Muscle layer of duodenum (tissue), 2 donors: ENCODE measurements at regions not wholly inside any gene's neighbourhood (a gene's known extent, or its start where the extent isn't known, plus 50 kb on each side); places are given as distances from the start of the nearest gene placed in this dataset.

Source experiments
- H3K27ac ChIP-seq: one replicate; pipeline ENCODE4 v1.7.0; 2013; ENCODE audit warnings: mild to moderate bottlenecking, low read length
- H3K27me3 ChIP-seq: one replicate; pipeline ENCODE4 v1.7.0; 2013; ENCODE audit warnings: low read depth, mild to moderate bottlenecking, control low read depth, low read length
- H3K36me3 ChIP-seq, 2 donors: one replicate each; pipeline ENCODE4 v1.7.0; 2013; ENCODE audit warnings: low read length in 2 of 2, control low read depth in 1 of 2, mild to moderate bottlenecking in 1 of 2; ENCODE audit not compliant: insufficient read depth in 2 of 2, control insufficient read depth in 1 of 2
- H3K4me1 ChIP-seq, 2 donors: one replicate each; pipeline ENCODE4 v1.7.0; 2013; ENCODE audit warnings: low read length in 2 of 2, mild to moderate bottlenecking in 2 of 2, control low read depth in 1 of 2, moderate library complexity in 1 of 2; ENCODE audit not compliant: insufficient read depth in 2 of 2, control insufficient read depth in 1 of 2
- H3K4me3 ChIP-seq, 2 donors: one replicate each; pipeline ENCODE4 v1.7.0; 2013; ENCODE audit warnings: low read length in 2 of 2, low read depth in 1 of 2, mild to moderate bottlenecking in 1 of 2
- H3K9me3 ChIP-seq, 2 donors: one replicate each; pipeline ENCODE4 v1.7.0; 2013; ENCODE audit warnings: low read length in 2 of 2, control low read depth in 1 of 2, mild to moderate bottlenecking in 1 of 2; ENCODE audit not compliant: control insufficient read depth in 1 of 2
- donor health status: healthy.

DNA sequence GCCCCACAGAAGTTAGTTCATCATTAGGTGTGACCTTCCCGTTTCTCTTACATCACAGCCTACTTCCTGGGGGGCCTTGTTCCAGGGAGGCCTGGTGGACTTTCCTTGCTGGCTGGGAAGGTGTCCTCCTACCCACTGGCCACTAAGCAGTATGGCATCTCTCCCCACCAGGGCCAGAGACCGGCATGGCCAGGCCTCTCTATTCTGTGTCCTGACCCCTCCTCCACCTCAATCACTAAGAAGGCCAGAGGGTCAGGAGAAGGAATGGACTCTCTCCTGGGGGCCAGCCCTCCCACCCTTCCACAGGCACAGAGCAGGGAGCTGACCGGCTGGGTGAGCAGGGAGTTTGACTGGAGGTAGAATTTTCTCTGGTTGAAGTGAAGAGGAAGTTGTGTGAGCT is 81.9 kb downstream of the PJA1 start:
- no peak overlapping the region for H3K27ac ChIP-seq
- H3K27me3 ChIP-seq, result no peaks in the 10 kb centered on the region
- H3K4me1 ChIP-seq, result peaks cover 0 to 3% of the 10 kb centered on the region in 2 donors
- no peaks in the 10 kb centered on the region for H3K36me3 ChIP-seq
- H3K4me3 ChIP-seq, result no peak overlapping the region
- no peaks in the 10 kb centered on the region for H3K9me3 ChIP-seq

DNA sequence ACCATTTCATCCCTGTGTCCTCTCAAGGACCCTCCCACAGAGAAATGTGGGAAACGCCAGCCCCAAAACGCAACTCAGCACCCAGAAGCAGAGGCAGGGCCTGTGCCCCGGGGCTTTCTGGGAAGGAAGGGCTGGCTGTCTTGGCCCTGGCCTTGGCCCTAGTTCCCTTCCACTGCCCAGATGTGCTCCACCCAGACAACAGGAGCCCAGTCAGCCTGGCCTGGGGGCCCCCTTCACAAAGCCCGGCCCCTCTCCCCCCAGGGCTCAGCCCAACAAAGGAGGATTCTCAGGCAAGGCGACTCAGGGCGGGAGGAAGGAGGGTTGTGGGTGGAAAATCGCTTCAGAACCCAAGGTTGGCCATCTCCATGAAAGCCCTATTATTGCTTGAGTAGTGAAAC is 82.5 kb downstream of the PJA1 start:
- H3K27me3 ChIP-seq, result no peaks in the 10 kb centered on the region
- peaks cover 0 to 3% of the 10 kb centered on the region in 2 donors for H3K4me1 ChIP-seq
- no peak overlapping the region for H3K4me3 ChIP-seq
- no peaks in the 10 kb centered on the region for H3K9me3 ChIP-seq
- no peaks in the 10 kb centered on the region for H3K36me3 ChIP-seq
- no peak overlapping the region for H3K27ac ChIP-seq

DNA sequence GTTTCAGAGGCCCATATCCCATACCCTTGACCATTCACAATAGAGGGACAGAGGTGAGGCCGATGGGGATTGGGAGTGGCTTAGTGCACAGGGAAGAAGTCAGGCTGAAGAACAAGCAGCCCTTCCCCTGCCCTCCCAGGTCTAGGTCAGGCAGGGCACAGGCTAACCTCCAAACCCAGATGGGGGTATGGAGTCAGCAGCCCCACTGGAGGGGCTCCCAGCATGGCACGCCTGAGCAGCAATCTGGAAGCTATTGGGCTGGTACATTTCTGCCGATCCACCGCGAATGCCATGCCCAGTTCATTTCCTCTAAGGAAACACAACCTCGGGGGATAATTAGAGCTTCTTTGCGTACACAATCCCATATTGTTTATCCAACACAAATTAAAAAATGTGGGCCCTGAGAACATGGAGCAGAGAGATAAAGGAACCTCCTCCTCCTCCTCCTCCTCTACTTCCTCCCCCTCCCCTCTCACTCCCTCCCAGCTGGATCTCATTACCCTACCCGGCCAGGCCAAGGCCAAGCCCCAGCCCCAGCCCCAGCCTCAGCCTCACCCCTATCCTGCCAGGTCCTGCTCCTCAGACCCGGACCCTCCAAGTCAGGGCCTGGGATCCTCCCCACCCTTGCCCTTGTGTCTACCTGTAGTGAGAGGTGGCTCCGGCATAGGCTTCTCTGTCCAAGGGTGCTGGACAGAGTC is 83.0 kb downstream of the PJA1 start:
- H3K27me3 ChIP-seq, result no peaks in the 10 kb centered on the region
- no peak overlapping the region for H3K4me3 ChIP-seq
- peaks cover 0 to 3% of the 10 kb centered on the region in 2 donors for H3K4me1 ChIP-seq
- no peaks in the 10 kb centered on the region for H3K9me3 ChIP-seq
- H3K27ac ChIP-seq, result no peak overlapping the region
- no peaks in the 10 kb centered on the region for H3K36me3 ChIP-seq

DNA sequence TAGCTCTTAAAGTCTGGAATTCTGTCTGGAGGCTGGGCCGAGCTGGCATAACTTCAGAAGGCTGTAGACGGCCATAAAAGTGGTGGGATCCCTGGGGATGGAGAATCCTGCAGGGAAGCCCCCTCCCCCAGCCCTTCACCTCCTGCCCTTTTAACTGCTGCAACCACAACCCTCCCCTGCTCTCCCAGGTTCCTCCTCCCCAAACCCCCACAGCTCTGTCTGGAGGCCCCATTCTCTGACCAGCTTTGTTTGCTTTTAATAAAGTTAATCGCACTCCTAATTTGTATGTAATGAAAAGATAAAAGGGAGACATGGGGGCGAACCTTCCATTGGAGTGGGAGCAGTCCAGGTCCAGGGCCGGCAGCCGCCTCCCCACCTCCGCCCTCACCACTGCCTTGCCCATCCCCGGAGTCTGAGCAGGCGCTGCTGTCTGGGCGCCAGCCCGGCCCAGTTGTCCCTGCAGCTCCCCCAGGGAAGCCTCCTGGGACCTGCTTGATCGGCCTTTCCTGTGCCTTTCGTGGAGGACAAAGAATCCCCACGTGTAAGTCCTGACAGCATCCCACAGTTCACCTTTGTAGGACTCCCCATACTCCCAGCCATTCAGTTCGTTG is 84.3 kb downstream of the PJA1 start:
- Histone ChIP-seq H3K27ac (no peak overlapping the region), H3K27me3 (no peaks in the 10 kb centered on the region), H3K9me3 (no peaks in the 10 kb centered on the region), H3K4me1 (peaks cover 0 to 3% of the 10 kb centered on the region in 2 donors), H3K36me3 (no peaks in the 10 kb centered on the region), H3K4me3 (no peak overlapping the region)

DNA sequence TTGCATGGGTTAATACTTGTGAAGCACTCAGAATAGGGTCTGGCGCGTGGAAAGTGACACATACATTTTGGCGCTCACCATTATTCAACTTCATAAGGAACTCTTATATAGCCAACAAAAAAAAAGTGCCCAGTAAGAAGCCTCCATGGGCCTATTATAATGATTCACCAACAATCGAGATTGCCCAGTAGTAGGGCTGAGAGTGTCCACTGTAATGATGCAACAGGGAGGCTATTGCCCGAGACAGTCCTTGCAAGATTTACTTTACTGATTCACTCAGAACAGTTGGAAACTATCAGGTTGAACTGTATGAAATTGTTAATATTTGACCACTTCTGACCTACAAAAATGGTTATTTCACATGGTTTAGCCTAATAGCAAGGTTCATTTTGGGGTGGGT is 86.0 kb downstream of the PJA1 start:
- Histone ChIP-seq H3K27ac (no peak overlapping the region), H3K4me1 (peaks cover 0 to 3% of the 10 kb centered on the region in 2 donors), H3K9me3 (no peaks in the 10 kb centered on the region), H3K36me3 (no peaks in the 10 kb centered on the region), H3K27me3 (no peaks in the 10 kb centered on the region), H3K4me3 (no peak overlapping the region)

DNA sequence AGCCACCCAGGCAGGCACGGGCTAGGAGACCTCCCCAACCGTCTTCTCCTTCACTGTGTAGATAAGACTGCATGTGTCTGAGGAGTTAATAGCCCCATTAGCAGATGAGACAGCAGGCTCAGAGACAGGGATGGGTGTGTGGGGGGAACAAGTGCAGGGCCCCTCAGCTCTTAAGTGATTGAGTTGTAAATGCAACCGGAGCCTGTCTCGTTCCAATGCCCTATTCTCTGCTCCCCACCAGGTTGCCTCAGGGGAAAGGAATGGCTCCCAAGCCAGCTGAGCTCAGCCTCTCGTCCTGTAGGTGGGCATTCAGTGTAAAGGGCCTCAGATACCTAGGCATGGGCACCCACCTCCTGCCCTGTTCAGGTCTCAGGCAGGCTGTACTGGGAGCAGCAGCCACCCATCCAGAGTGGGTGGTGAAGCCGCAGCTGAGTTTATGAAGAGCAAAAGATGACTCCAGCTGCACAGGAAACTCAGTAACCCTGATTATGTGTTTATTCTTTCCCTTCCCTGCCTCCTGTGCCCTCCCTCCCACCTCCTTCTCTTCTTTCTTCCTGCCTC is 87.3 kb downstream of the PJA1 start:
- Histone ChIP-seq H3K36me3 (no peaks in the 10 kb centered on the region), H3K9me3 (no peaks in the 10 kb centered on the region), H3K4me3 (no peak overlapping the region), H3K27me3 (no peaks in the 10 kb centered on the region), H3K27ac (no peak overlapping the region), H3K4me1 (peaks cover 0 to 3% of the 10 kb centered on the region in 2 donors)

DNA sequence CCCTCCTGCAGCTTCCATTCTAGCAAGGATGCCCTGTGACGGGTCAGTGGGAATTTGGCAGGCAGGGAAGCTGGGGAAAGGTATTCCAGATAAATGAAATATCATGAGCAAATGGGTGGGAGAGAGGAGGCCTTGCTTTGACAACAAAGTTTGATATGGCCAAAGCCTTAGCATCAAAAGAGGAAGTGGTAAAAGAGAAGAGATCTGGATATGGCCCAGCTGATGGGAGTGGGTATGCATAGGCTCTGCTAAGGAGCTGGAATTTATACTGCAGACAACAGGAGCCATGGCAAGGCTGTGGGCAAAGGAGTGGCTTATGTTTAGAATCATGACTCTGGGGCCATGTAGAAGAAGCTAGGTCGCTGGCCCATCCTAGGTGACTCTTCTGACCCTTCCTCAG is 89.2 kb downstream of the PJA1 start:
- Histone ChIP-seq H3K27me3 (no peaks in the 10 kb centered on the region), H3K27ac (no peak overlapping the region), H3K9me3 (no peaks in the 10 kb centered on the region), H3K4me1 (peaks cover 0 to 6% of the 10 kb centered on the region in 2 donors), H3K36me3 (no peaks in the 10 kb centered on the region), H3K4me3 (no peak overlapping the region)

DNA sequence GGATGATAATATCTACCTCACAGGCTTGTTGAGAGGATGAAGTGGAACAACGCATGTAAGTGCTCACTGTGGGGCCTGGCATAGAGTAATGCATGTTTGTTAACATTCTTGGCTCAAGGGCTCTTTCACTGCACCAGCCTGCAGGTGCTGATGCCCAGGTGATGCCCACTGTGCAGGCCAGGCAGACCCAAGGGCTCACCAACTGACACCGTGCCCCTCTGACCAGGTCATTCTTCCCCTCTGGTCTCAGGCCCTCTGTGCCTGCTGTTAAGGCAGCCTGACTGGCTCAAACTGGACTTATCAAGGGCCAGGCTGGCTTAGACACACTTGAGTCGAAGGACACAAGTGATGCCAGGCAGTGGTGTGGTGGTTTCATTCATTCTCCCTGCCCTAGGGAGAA is 90.5 kb downstream of the PJA1 start:
- Histone ChIP-seq H3K36me3 (no peaks in the 10 kb centered on the region), H3K4me1 (peaks cover 0 to 7% of the 10 kb centered on the region in 2 donors), H3K9me3 (no peaks in the 10 kb centered on the region), H3K27ac (no peak overlapping the region), H3K4me3 (no peak overlapping the region), H3K27me3 (no peaks in the 10 kb centered on the region)

DNA sequence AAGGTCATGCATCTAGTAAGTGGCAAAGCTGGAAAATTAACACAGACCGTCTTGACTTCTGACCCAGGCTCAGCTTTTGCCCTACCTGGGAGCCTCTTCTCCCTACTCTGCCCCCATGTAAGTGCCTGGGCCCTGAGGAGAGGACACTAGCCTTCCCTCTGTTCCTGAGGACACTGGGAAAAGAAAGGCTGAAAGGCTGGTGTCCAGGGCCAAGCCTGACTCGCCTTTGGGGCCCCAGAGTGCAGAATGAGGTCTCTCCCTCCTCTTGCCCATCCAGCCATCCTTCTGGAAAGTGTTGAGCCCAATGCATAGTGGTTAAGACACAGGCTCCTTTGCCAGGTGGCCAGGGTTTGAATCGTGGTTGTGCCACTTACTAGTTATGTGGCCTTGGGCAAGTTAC is 91.5 kb downstream of the PJA1 start:
- Histone ChIP-seq H3K27ac (no peak overlapping the region), H3K9me3 (no peaks in the 10 kb centered on the region), H3K4me1 (peaks cover 0 to 7% of the 10 kb centered on the region in 2 donors), H3K4me3 (no peak overlapping the region), H3K27me3 (no peaks in the 10 kb centered on the region), H3K36me3 (no peaks in the 10 kb centered on the region)

DNA sequence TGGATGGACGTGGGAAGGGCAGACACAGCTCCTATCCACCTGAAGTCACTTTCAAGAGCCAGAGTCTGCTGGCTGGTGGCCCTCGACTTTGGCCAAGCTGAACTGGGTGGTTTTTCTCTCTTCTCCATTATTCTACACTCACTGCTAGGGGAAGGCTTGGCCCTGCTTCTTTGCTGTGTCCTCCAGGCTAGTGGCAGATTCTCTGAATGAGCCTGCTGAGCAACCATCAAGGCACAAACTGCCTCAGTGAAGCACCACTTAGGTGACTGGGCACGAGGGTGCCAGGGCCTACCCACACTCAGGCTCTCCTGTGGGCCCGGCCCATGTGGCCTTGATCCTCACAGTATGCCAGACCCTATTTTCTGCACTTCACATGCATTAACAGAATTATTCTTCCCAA is 92.0 kb downstream of the PJA1 start:
- Histone ChIP-seq H3K4me3 (no peak overlapping the region), H3K9me3 (no peaks in the 10 kb centered on the region), H3K36me3 (no peaks in the 10 kb centered on the region), H3K4me1 (peaks cover 0 to 7% of the 10 kb centered on the region in 2 donors), H3K27me3 (no peaks in the 10 kb centered on the region), H3K27ac (no peak overlapping the region)

DNA sequence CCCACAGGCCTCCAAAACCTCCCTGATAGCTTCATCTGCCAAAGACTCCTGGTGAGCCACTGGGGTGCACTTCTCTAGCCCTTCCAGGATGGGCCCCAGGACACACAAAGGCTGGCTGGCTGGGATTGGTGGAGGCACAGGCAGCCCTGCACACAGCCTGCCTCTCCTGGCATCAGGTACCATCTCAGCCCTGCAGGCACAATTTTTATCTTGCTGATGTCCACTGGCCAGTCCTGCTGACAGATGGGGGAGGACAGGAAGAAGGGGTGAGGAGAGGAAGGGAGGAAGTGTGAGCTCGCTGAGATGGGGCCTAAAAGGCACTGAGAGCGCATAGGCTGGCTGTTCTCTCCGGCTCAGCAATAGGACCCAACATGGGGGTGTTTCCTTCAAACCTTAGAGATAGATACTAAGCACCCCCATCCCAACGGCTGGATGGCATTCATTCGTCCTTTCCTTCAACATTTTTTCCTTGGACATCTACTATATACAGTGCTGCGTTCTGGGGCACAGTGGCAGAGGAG is 92.7 kb downstream of the PJA1 start:
- no peaks in the 10 kb centered on the region for H3K9me3 ChIP-seq
- H3K4me3 ChIP-seq, result no peak overlapping the region
- peaks cover 0 to 7% of the 10 kb centered on the region in 2 donors for H3K4me1 ChIP-seq
- no peaks in the 10 kb centered on the region for H3K27me3 ChIP-seq
- H3K36me3 ChIP-seq, result no peaks in the 10 kb centered on the region
- H3K27ac ChIP-seq, result no peak overlapping the region
